Neural cell (in vitro differentiated cells): ENCODE measurements at regions not wholly inside any gene's neighbourhood (a gene's known extent, or its start where the extent isn't known, plus 50 kb on each side); places are given as distances from the start of the nearest gene placed in this dataset.

Source experiments
- H2AFZ ChIP-seq: fragments of 200-600, 300-800 bp; sonication (generic), shearing (Covaris generic); 2 replicates; pipeline ENCODE4 v1.6.0; 2014; ENCODE audit warnings: low read depth, mild to moderate bottlenecking, antibody characterized with exemption, low read length, moderate library complexity
- H3F3A ChIP-seq: fragments of 200-600 bp; shearing (Covaris generic); 2 replicates; pipeline ENCODE4 v1.6.1; 2016; ENCODE audit warnings: mild to moderate bottlenecking, moderate library complexity, mixed read lengths, antibody characterized with exemption, low read length; ENCODE audit not compliant: insufficient read depth, poor library complexity, severe bottlenecking
- H3K27ac ChIP-seq: fragments of 200-600, 300-800 bp; sonication (generic), shearing (Covaris generic); 2 replicates; pipeline ENCODE4 v1.5.1; 2014; ENCODE audit warnings: mild to moderate bottlenecking, low read length, moderate library complexity
- H3K27me3 ChIP-seq: fragments of 300-800, 200-600 bp; sonication (generic), shearing (Covaris generic); 2 replicates; pipeline ENCODE4 v1.6.0; 2014; ENCODE audit warnings: mild to moderate bottlenecking, low read depth, low read length, moderate library complexity; ENCODE audit not compliant: insufficient read depth
- H3K36me3 ChIP-seq: fragments of 300-800, 200-600 bp; sonication (generic), shearing (Covaris generic); 2 replicates; pipeline ENCODE4 v1.5.1; 2014; ENCODE audit warnings: mild to moderate bottlenecking, antibody characterized with exemption, low read length, moderate library complexity; ENCODE audit not compliant: insufficient read depth
- H3K4me2 ChIP-seq: fragments of 300-800, 200-600 bp; sonication (generic), shearing (Covaris generic); 2 replicates; pipeline ENCODE4 v1.6.0; 2014; ENCODE audit warnings: mild to moderate bottlenecking, low read length
- H3K4me3 ChIP-seq: fragments of 300-800, 200-600 bp; sonication (generic), shearing (Covaris generic); 2 replicates; pipeline ENCODE4 v1.5.1; 2014; ENCODE audit warnings: mild to moderate bottlenecking, low read length, moderate library complexity
- H3K79me2 ChIP-seq: fragments of 200-600 bp; shearing (Covaris generic); replicated peaks from 2 replicates; pipeline ENCODE4 v1.6.0; 2014; ENCODE audit warnings: mild to moderate bottlenecking, low read length, moderate library complexity; ENCODE audit not compliant: insufficient read depth
- H3K9ac ChIP-seq: fragments of 300-800, 200-600 bp; sonication (generic), shearing (Covaris generic); 2 replicates; pipeline ENCODE4 v1.6.1; 2016; ENCODE audit warnings: mild to moderate bottlenecking, low read length, mixed read lengths
- H3K9me2 ChIP-seq: fragments of 200-600 bp; shearing (Covaris generic); 2 replicates; pipeline ENCODE4 v1.6.1; 2016; ENCODE audit warnings: mild to moderate bottlenecking, low read length, mixed read lengths; ENCODE audit not compliant: insufficient read depth
- H3K9me3 ChIP-seq: fragments of 200-600, 300-800 bp; sonication (generic), shearing (Covaris generic); 2 replicates; pipeline ENCODE4 v1.6.1; 2016; ENCODE audit warnings: mild to moderate bottlenecking, mixed run types, low read length, moderate library complexity, mixed read lengths
- H4K20me1 ChIP-seq: fragments of 200-600 bp; shearing (Covaris generic); 2 replicates; pipeline ENCODE4 v1.6.1; 2016; ENCODE audit warnings: mild to moderate bottlenecking, mixed run types; ENCODE audit not compliant: insufficient read depth
- CTCF ChIP-seq: fragments of 450-650 bp; IDR thresholded peaks from 2 replicates; pipeline ENCODE4 v1.5.1; 2014; ENCODE audit warnings: antibody characterized with exemption, mild to moderate bottlenecking, moderate library complexity; ENCODE audit not compliant: poor library complexity, severe bottlenecking
- EP300 ChIP-seq: fragments of 450-650 bp; conservative IDR thresholded peaks from 2 replicates; pipeline ENCODE4 v1.6.1; 2014; ENCODE audit warnings: antibody characterized with exemption, mild to moderate bottlenecking, moderate library complexity; ENCODE audit not compliant: poor library complexity, severe bottlenecking
- EZH2 ChIP-seq: fragments of 200-600, 300-800 bp; shearing (Covaris generic), sonication (generic); IDR thresholded peaks from 2 replicates; pipeline ENCODE4 v1.6.1; 2014; ENCODE audit warnings: antibody characterized with exemption, low read length, borderline replicate concordance, mild to moderate bottlenecking; ENCODE audit not compliant: insufficient read depth, poor library complexity, severe bottlenecking
- MXI1 ChIP-seq: fragments of 450-650 bp; conservative IDR thresholded peaks from 2 replicates; pipeline ENCODE4 v1.6.1; 2014; ENCODE audit warnings: antibody characterized with exemption, mild to moderate bottlenecking; ENCODE audit not compliant: poor library complexity, severe bottlenecking
- POLR2AphosphoS5 ChIP-seq: IDR thresholded peaks from 2 replicates; pipeline ENCODE4 v1.6.1; 2012
- RAD21 ChIP-seq: fragments of 450-650 bp; conservative IDR thresholded peaks from 2 replicates; pipeline ENCODE4 v1.6.1; 2014; ENCODE audit warnings: antibody characterized with exemption, mild to moderate bottlenecking, moderate library complexity
- REST ChIP-seq: IDR thresholded peaks from 2 replicates; pipeline ENCODE4 v1.6.1; 2012; ENCODE audit warnings: borderline replicate concordance
- SMC3 ChIP-seq: fragments of 450-650 bp; conservative IDR thresholded peaks from 2 replicates; pipeline ENCODE4 v1.6.1; 2014; ENCODE audit warnings: antibody characterized with exemption, mild to moderate bottlenecking, moderate library complexity; ENCODE audit not compliant: poor library complexity
- TAF1 ChIP-seq: IDR thresholded peaks from 2 replicates; pipeline ENCODE4 v1.6.1; 2012; ENCODE audit warnings: low read depth

GRCh38 chr13:21761770-21762169, 90.9 kb downstream of the FGF9 start:
- Histone ChIP-seq H3K4me2 (no peak overlapping the region), H3K9ac (no peak overlapping the region), H4K20me1 (no peaks in the 10 kb centered on the region), H3K4me3 (no peak overlapping the region), H3F3A (no peaks in the 10 kb centered on the region), H2AFZ (no peak overlapping the region), H3K27me3 (no peaks in the 10 kb centered on the region), H3K79me2 (no peaks in the 10 kb centered on the region), H3K27ac (no peak overlapping the region), H3K9me2 (no peaks in the 10 kb centered on the region), H3K9me3 (no peaks in the 10 kb centered on the region), H3K36me3 (no peaks in the 10 kb centered on the region)
- no peak for TF ChIP-seq TAF1
- no peak for TF ChIP-seq SMC3

GRCh38 chr13:21762512-21762911, 91.6 kb downstream of the FGF9 start:
- Histone ChIP-seq H3K27me3 (no peaks in the 10 kb centered on the region), H4K20me1 (no peaks in the 10 kb centered on the region), H2AFZ (no peak overlapping the region), H3K79me2 (no peaks in the 10 kb centered on the region), H3K4me3 (no peak overlapping the region), H3K9ac (no peak overlapping the region), H3F3A (no peaks in the 10 kb centered on the region), H3K4me2 (no peak overlapping the region), H3K27ac (no peak overlapping the region), H3K9me3 (no peaks in the 10 kb centered on the region), H3K36me3 (no peaks in the 10 kb centered on the region), H3K9me2 (no peaks in the 10 kb centered on the region)
- TF ChIP-seq REST (no peak), EZH2 (no peak), POLR2AphosphoS5 (no peak), SMC3 (no peak), EP300 (no peak), MXI1 (no peak)

GRCh38 chr13:21767032-21767431, 96.2 kb downstream of the FGF9 start:
- Histone ChIP-seq H3K9me2 (no peaks in the 10 kb centered on the region), H3K9ac (no peak overlapping the region), H3K4me2 (no peak overlapping the region), H3K4me3 (no peak overlapping the region), H3K36me3 (no peaks in the 10 kb centered on the region), H4K20me1 (no peaks in the 10 kb centered on the region), H2AFZ (no peak overlapping the region), H3K27me3 (no peaks in the 10 kb centered on the region), H3F3A (no peaks in the 10 kb centered on the region), H3K27ac (no peak overlapping the region), H3K9me3 (no peaks in the 10 kb centered on the region), H3K79me2 (no peaks in the 10 kb centered on the region)
- TF ChIP-seq POLR2AphosphoS5 (no peak), SMC3 (no peak), TAF1 (no peak), REST (no peak), CTCF (no peak), MXI1 (no peak), EP300 (no peak), RAD21 (no peak), EZH2 (no peak)
